HepG2 (cell line): ENCODE measurements at regions not wholly inside any gene's neighbourhood (a gene's known extent, or its start where the extent isn't known, plus 50 kb on each side); places are given as distances from the start of the nearest gene placed in this dataset.

Experiments used
- CBX1 ChIP-seq: IDR thresholded peaks from one replicate; pipeline ENCODE4 v1.6.1; 2016; ENCODE audit warnings: antibody characterized with exemption, low read depth
- KMT2B ChIP-seq: IDR thresholded peaks from 2 replicates; pipeline ENCODE4 v1.6.1; 2016; ENCODE audit warnings: missing genetic modification reagents, missing compliant biosample characterization
- SP1 ChIP-seq, 2 experiments: fragments of 450-650 bp in 1 of 2; sonication (generic) in 1 of 2; formaldehyde crosslinking in 1 of 2; IDR thresholded peaks; 2 replicates each; pipeline versions ENCODE4 v1.4.0 to v1.6.1; 2016 to 2020; ENCODE audit warnings: missing genetic modification reagents in 1 of 2
- ZBTB7A ChIP-seq: sonication (generic); formaldehyde crosslinking; IDR thresholded peaks from 2 replicates; pipeline ENCODE4 v1.8.0; 2022; ENCODE audit warnings: mild to moderate bottlenecking, missing genetic modification reagents
- ZNF670 ChIP-seq: sonication (generic); formaldehyde crosslinking; IDR thresholded peaks from 2 replicates; pipeline ENCODE4 v1.8.0; 2022; ENCODE audit warnings: mild to moderate bottlenecking, missing genetic modification reagents, borderline replicate concordance
- TF ChIP-seq, protein P1 (sequence below): fragments of 450-650 bp; IDR thresholded peaks from 2 replicates; pipeline ENCODE4 v1.6.1; 2016
- TF ChIP-seq, protein P2 (sequence below): sonication (generic); formaldehyde crosslinking; IDR thresholded peaks from 2 replicates; pipeline ENCODE4 v1.5.0; 2020; ENCODE audit warnings: mild to moderate bottlenecking, missing genetic modification reagents
- TF ChIP-seq, protein P3 (sequence below): IDR thresholded peaks from 2 replicates; pipeline ENCODE4 v1.6.1; 2016; ENCODE audit warnings: control low read depth

DNA sequence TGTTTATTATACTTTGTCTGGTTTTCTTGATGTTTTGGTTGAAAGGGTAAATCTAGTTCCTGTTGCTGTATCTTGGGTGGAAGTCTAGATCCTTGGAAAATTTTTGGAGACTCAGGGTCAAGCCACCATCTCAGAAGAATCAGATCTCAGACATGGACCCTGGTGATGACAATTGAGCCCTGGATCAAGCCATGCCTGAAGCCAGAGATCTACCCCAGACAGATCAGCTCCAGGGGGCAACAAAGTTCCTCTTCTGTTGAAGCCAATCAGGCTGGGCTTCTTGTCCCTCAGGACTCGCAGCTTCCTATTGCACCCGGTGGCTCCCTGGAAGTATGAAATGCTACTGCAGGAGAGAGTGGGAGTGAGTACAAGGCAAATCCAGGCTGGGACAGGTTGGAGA lies 106.9 kb downstream of the UNCX start:
- TF ChIP-seq KMT2B (CRISPR knock-in tag) (no peak), ZNF670 (CRISPR knock-in tag) (no peak), SP1 (IDR thresholded peaks at IDR 0.05) (no peak), SP1 (CRISPR knock-in tag; IDR thresholded peaks at IDR 0.05) (no peak), CBX1 (no peak), ZBTB7A (CRISPR knock-in tag) (no peak)
- TF ChIP-seq, protein P1, sequence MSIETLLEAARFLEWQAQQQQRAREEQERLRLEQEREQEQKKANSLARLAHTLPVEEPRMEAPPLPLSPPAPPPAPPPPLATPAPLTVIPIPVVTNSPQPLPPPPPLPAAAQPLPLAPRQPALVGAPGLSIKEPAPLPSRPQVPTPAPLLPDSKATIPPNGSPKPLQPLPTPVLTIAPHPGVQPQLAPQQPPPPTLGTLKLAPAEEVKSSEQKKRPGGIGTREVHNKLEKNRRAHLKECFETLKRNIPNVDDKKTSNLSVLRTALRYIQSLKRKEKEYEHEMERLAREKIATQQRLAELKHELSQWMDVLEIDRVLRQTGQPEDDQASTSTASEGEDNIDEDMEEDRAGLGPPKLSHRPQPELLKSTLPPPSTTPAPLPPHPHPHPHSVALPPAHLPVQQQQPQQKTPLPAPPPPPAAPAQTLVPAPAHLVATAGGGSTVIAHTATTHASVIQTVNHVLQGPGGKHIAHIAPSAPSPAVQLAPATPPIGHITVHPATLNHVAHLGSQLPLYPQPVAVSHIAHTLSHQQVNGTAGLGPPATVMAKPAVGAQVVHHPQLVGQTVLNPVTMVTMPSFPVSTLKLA: no peak
- TF ChIP-seq, protein P2, sequence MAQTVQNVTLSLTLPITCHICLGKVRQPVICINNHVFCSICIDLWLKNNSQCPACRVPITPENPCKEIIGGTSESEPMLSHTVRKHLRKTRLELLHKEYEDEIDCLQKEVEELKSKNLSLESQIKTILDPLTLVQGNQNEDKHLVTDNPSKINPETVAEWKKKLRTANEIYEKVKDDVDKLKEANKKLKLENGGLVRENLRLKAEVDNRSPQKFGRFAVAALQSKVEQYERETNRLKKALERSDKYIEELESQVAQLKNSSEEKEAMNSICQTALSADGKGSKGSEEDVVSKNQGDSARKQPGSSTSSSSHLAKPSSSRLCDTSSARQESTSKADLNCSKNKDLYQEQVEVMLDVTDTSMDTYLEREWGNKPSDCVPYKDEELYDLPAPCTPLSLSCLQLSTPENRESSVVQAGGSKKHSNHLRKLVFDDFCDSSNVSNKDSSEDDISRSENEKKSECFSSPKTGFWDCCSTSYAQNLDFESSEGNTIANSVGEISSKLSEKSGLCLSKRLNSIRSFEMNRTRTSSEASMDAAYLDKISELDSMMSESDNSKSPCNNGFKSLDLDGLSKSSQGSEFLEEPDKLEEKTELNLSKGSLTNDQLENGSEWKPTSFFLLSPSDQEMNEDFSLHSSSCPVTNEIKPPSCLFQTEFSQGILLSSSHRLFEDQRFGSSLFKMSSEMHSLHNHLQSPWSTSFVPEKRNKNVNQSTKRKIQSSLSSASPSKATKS: no peak
- TF ChIP-seq, protein P3, sequence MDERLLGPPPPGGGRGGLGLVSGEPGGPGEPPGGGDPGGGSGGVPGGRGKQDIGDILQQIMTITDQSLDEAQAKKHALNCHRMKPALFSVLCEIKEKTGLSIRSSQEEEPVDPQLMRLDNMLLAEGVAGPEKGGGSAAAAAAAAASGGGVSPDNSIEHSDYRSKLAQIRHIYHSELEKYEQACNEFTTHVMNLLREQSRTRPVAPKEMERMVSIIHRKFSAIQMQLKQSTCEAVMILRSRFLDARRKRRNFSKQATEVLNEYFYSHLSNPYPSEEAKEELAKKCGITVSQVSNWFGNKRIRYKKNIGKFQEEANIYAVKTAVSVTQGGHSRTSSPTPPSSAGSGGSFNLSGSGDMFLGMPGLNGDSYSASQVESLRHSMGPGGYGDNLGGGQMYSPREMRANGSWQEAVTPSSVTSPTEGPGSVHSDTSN: no peak
